Liver (tissue), 3 donors: ENCODE measurements at regions not wholly inside any gene's neighbourhood (a gene's known extent, or its start where the extent isn't known, plus 50 kb on each side); places are given as distances from the start of the nearest gene placed in this dataset.

Source experiments
- HNF4A ChIP-seq, 2 donors: conservative IDR thresholded peaks; 2 replicates each; pipeline ENCODE4 v1.6.1; 2016; ENCODE audit warnings: antibody characterized with exemption in 2 of 2, mild to moderate bottlenecking in 2 of 2
- RAD21 ChIP-seq, 2 donors: IDR thresholded peaks; 2 replicates each; pipeline ENCODE4 v1.6.1; 2016; ENCODE audit warnings: antibody characterized with exemption in 2 of 2, mild to moderate bottlenecking in 2 of 2
- YY1 ChIP-seq: IDR thresholded peaks from 2 replicates; pipeline ENCODE4 v1.6.1; 2016; ENCODE audit warnings: antibody characterized with exemption, mild to moderate bottlenecking
- TF ChIP-seq, protein P1 (sequence below): fragments of 150-350 bp; IDR thresholded peaks from 2 replicates; pipeline ENCODE4 v1.5.1; 2017; ENCODE audit warnings: improper control_type of control experiment, low read depth, low read length; ENCODE audit not compliant: missing input control
- TF ChIP-seq, protein P2 (sequence below): IDR thresholded peaks from 2 replicates; pipeline ENCODE4 v1.6.1; 2016; ENCODE audit warnings: antibody characterized with exemption, mild to moderate bottlenecking
- TF ChIP-seq, protein P3 (sequence below): IDR thresholded peaks from 2 replicates; pipeline ENCODE4 v1.6.1; 2016; ENCODE audit warnings: antibody characterized with exemption
- donor health status: healthy.
- donor health status: healthy.

- no peak for TF ChIP-seq RAD21 (IDR thresholded peaks at IDR 0.05)
- TF ChIP-seq, protein P1, sequence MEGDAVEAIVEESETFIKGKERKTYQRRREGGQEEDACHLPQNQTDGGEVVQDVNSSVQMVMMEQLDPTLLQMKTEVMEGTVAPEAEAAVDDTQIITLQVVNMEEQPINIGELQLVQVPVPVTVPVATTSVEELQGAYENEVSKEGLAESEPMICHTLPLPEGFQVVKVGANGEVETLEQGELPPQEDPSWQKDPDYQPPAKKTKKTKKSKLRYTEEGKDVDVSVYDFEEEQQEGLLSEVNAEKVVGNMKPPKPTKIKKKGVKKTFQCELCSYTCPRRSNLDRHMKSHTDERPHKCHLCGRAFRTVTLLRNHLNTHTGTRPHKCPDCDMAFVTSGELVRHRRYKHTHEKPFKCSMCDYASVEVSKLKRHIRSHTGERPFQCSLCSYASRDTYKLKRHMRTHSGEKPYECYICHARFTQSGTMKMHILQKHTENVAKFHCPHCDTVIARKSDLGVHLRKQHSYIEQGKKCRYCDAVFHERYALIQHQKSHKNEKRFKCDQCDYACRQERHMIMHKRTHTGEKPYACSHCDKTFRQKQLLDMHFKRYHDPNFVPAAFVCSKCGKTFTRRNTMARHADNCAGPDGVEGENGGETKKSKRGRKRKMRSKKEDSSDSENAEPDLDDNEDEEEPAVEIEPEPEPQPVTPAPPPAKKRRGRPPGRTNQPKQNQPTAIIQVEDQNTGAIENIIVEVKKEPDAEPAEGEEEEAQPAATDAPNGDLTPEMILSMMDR, result no peak
- TF ChIP-seq YY1, result no peak
- TF ChIP-seq, protein P2, sequence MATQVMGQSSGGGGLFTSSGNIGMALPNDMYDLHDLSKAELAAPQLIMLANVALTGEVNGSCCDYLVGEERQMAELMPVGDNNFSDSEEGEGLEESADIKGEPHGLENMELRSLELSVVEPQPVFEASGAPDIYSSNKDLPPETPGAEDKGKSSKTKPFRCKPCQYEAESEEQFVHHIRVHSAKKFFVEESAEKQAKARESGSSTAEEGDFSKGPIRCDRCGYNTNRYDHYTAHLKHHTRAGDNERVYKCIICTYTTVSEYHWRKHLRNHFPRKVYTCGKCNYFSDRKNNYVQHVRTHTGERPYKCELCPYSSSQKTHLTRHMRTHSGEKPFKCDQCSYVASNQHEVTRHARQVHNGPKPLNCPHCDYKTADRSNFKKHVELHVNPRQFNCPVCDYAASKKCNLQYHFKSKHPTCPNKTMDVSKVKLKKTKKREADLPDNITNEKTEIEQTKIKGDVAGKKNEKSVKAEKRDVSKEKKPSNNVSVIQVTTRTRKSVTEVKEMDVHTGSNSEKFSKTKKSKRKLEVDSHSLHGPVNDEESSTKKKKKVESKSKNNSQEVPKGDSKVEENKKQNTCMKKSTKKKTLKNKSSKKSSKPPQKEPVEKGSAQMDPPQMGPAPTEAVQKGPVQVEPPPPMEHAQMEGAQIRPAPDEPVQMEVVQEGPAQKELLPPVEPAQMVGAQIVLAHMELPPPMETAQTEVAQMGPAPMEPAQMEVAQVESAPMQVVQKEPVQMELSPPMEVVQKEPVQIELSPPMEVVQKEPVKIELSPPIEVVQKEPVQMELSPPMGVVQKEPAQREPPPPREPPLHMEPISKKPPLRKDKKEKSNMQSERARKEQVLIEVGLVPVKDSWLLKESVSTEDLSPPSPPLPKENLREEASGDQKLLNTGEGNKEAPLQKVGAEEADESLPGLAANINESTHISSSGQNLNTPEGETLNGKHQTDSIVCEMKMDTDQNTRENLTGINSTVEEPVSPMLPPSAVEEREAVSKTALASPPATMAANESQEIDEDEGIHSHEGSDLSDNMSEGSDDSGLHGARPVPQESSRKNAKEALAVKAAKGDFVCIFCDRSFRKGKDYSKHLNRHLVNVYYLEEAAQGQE, result no peak
- TF ChIP-seq, protein P3, sequence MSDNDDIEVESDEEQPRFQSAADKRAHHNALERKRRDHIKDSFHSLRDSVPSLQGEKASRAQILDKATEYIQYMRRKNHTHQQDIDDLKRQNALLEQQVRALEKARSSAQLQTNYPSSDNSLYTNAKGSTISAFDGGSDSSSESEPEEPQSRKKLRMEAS, result no peak
- TF ChIP-seq HNF4A (conservative IDR thresholded peaks at IDR 0.05), result no peak
Measured at GRCh38 chr10:131499566-131499965, 188.0 kb upstream of the TCERG1L start.
